ENCODE measurements at regions not wholly inside any gene's neighbourhood (a gene's known extent, or its start where the extent isn't known, plus 50 kb on each side); places are given as distances from the start of the nearest gene placed in this dataset.

- H4K5ac ChIP-seq (ENCODE audit: insufficient read length, low read depth, low read length) = no peak overlapping the region
- CTCF ChIA-PET (ENCODE audit: partially characterized antibody) = no interaction called here
- H3K4me3 ChIP-seq (ENCODE audit: extremely low read depth in 1 of 4, insufficient read depth in 2 of 4, low read depth in 3 of 4, low read length in 4 of 4) = no peak overlapping the region
- H3K23me2 ChIP-seq (ENCODE audit: low read depth, low read length) = no peaks in the 10 kb centered on the region
- no peaks in the 10 kb centered on the region for H3K79me2 ChIP-seq (ENCODE audit: control insufficient read depth in 1 of 2, insufficient read depth in 2 of 2, low read length in 2 of 2)
- no peak overlapping the region for H4K91ac ChIP-seq (replicated peaks; ENCODE audit: insufficient read length, low read length)
- POLR2A ChIA-PET (ENCODE audit: partially characterized antibody) = no interaction called here
- no peak for TF ChIP-seq RNF2 (IDR thresholded peaks at IDR 0.05; ENCODE audit: borderline replicate concordance, low read depth, low read length, missing control alignments, poor library complexity, severe bottlenecking)
- TF ChIP-seq KDM1A (IDR thresholded peaks at IDR 0.05; ENCODE audit: borderline replicate concordance, low read length) = no peak
- no peak for TF ChIP-seq POLR2AphosphoS5 (IDR thresholded peaks at IDR 0.05; ENCODE audit: low read depth, low read length)
- TF ChIP-seq, protein P1, sequence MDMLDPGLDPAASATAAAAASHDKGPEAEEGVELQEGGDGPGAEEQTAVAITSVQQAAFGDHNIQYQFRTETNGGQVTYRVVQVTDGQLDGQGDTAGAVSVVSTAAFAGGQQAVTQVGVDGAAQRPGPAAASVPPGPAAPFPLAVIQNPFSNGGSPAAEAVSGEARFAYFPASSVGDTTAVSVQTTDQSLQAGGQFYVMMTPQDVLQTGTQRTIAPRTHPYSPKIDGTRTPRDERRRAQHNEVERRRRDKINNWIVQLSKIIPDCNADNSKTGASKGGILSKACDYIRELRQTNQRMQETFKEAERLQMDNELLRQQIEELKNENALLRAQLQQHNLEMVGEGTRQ (IDR thresholded peaks at IDR 0.05; ENCODE audit: low read length) = no peak
- TF ChIP-seq SRF (IDR thresholded peaks at IDR 0.05; ENCODE audit: low read depth, low read length) = no peak
- no peak for TF ChIP-seq TAF7 (optimal IDR thresholded peaks at IDR 0.05; ENCODE audit: borderline replicate concordance, low read depth, low read length)
- no peak for TF ChIP-seq CTBP2 (IDR thresholded peaks at IDR 0.05; ENCODE audit: borderline replicate concordance, insufficient read depth, insufficient read length, low read length)
- H3K4ac ChIP-seq (replicated peaks; ENCODE audit: insufficient read length, low read depth, low read length) = no peak overlapping the region
- H3K9ac ChIP-seq (replicated peaks in 1 of 4; ENCODE audit: extremely low read depth in 1 of 4, low read depth in 3 of 4, low read length in 3 of 4) = no peak overlapping the region
- H3K56ac ChIP-seq (replicated peaks; ENCODE audit: insufficient read length, low read depth, low read length) = no peak overlapping the region
- H4K20me1 ChIP-seq (replicated peaks in 1 of 2; ENCODE audit: control insufficient read depth in 1 of 2, insufficient read depth in 2 of 2, low read length in 2 of 2) = no peaks in the 10 kb centered on the region
- no peak overlapping the region for H2AFZ ChIP-seq (ENCODE audit: low read length)
- H2BK5ac ChIP-seq (ENCODE audit: low read depth, low read length) = no peak overlapping the region
- no peak overlapping the region for H2BK120ac ChIP-seq (replicated peaks; ENCODE audit: low read depth, low read length)
- H3K79me1 ChIP-seq (ENCODE audit: low read depth, low read length) = no peaks in the 10 kb centered on the region
- no peak overlapping the region for H2AK5ac ChIP-seq (ENCODE audit: low read depth, low read length)
- no peaks in the 10 kb centered on the region for H3K27me3 ChIP-seq (replicated peaks in 1 of 4; ENCODE audit: control insufficient read depth in 3 of 4, extremely low read depth in 1 of 4, insufficient read depth in 3 of 4, low read length in 3 of 4)
- H3K27ac ChIP-seq (ENCODE audit: low read depth, low read length) = no peak overlapping the region
- DNase-seq (ENCODE audit: low read depth in 1 of 2, low spot score in 2 of 2) (no peak), FAIRE-seq (no peak)
- no peak overlapping the region; the same call in 1 of the 2 replicates for H4K8ac ChIP-seq (ENCODE audit: extremely low read depth, insufficient read depth, low read length)
- no peaks in the 10 kb centered on the region for H3K9me3 ChIP-seq (ENCODE audit: insufficient read depth in 2 of 2, low read depth in 1 of 2, low read length in 1 of 2)
- H3K4me1 ChIP-seq (replicated peaks in 1 of 4; ENCODE audit: control insufficient read depth in 3 of 4, insufficient read depth in 4 of 4, low read length in 3 of 4) = no peaks in the 10 kb centered on the region; a peak in 2 of 7 replicates
- H3K4me2 ChIP-seq (ENCODE audit: insufficient read depth in 1 of 2, low read depth in 2 of 2, low read length in 2 of 2) = no peak overlapping the region
- no peak overlapping the region for H3K23ac ChIP-seq (ENCODE audit: insufficient read length)
- no peak overlapping the region for H3K14ac ChIP-seq (ENCODE audit: insufficient read length)
- H2BK12ac ChIP-seq (ENCODE audit: low read depth, low read length) = no peak overlapping the region
- 92% methylated on average over 6 of the region's 6 CpGs; no CpG with 5 or more reads in 1 of the 2 experiments for WGBS, 2 experiments (ENCODE audit: extremely low coverage in 1 of 2, insufficient coverage in 1 of 2, insufficient read length in 1 of 2, insufficient replicate concordance in 2 of 2, low coverage in 1 of 2, low lambda C conversion rate in 2 of 2, missing lambda C conversion rate in 1 of 2)
- no peak overlapping the region for H2BK15ac ChIP-seq (ENCODE audit: low read length)
- H2BK20ac ChIP-seq (ENCODE audit: low read length) = no peak overlapping the region
- H3K18ac ChIP-seq (ENCODE audit: extremely low read depth, low read length) = no peak overlapping the region
- H3K36me3 ChIP-seq (ENCODE audit: control insufficient read depth in 2 of 4, insufficient read depth in 4 of 4, low read length in 3 of 4) = no peaks in the 10 kb centered on the region
Observed at GRCh38 chr19:30316560-30317106, 55.6 kb upstream of the ZNF536 start.

All from H1 (cell line).